NT2/D1 (cell line): ENCODE measurements at regions not wholly inside any gene's neighbourhood (a gene's known extent, or its start where the extent isn't known, plus 50 kb on each side); places are given as distances from the start of the nearest gene placed in this dataset.
"Not testable (repeated sequence)": the region's sequence is repeated elsewhere in the genome, so short reads cannot be mapped to it uniquely, and the experiment has no call there.

Experiments
- DNase-seq: peaks from one replicate; pipeline ENCODE4 v3.0.0-alpha.2; 2011; ENCODE audit warnings: low read depth, low spot score
- H3K27me3 ChIP-seq: 2 replicates; pipeline ENCODE4 v1.6.0; 2011; ENCODE audit warnings: mild to moderate bottlenecking; ENCODE audit not compliant: insufficient read length, insufficient read depth
- H3K36me3 ChIP-seq: 2 replicates; pipeline ENCODE4 v1.6.1; 2011; ENCODE audit warnings: mild to moderate bottlenecking, low read length, mixed read lengths; ENCODE audit not compliant: insufficient read depth, insufficient read length
- H3K4me1 ChIP-seq: 2 replicates; pipeline ENCODE4 v1.5.1; 2011; ENCODE audit not compliant: insufficient read depth, insufficient read length
- H3K4me3 ChIP-seq: 2 replicates; pipeline ENCODE4 v1.5.1; 2011; ENCODE audit warnings: low read depth; ENCODE audit not compliant: insufficient read length
- H3K9ac ChIP-seq: 2 replicates; pipeline ENCODE4 v1.6.0; 2011; ENCODE audit warnings: low read depth; ENCODE audit not compliant: insufficient read length
- H3K9me3 ChIP-seq: 2 replicates; pipeline ENCODE4 v1.5.1; 2011; ENCODE audit warnings: mild to moderate bottlenecking, low read length; ENCODE audit not compliant: insufficient read depth
- SUZ12 ChIP-seq: IDR thresholded peaks from 2 replicates; pipeline ENCODE4 v1.6.1; 2011; ENCODE audit not compliant: insufficient read length, insufficient read depth; ENCODE audit errors: extremely low read depth
- YY1 ChIP-seq: IDR thresholded peaks from 2 replicates; pipeline ENCODE4 v1.6.1; 2011; ENCODE audit not compliant: insufficient read length, insufficient read depth
- ZNF274 ChIP-seq: IDR thresholded peaks from 2 replicates; pipeline ENCODE4 v1.6.1; 2011; ENCODE audit warnings: mild to moderate bottlenecking, low read depth, low read length

DNA sequence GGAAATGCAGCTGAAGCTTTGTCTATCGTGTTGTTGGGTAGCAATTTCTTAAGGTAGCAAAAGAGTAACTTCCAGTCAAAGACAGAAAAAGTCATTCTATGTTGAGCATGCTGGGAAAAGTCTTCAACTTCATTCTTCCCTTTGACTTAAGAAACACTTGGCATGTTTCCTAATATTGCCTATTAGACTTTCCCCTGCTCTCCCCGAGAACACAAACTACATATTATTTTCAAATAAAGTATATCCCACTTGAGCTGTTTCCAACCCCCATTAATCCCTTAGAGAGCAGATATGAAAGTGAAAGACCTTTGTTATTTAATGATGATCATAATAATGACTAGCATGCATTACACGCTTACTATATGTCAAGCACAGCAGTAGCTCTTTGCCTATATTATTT, 136.0 kb upstream of the SPOPL start:
- Histone ChIP-seq H3K4me3 (no peak overlapping the region), H3K4me1 (no peaks in the 10 kb centered on the region), H3K9me3 (no peaks in the 10 kb centered on the region), H3K9ac (no peak overlapping the region), H3K27me3 (no peaks in the 10 kb centered on the region), H3K36me3 (no peaks in the 10 kb centered on the region)
- no peak for DNase-seq
- no peak for TF ChIP-seq SUZ12
- no peak for TF ChIP-seq ZNF274
- TF ChIP-seq YY1: no peak

GRCh38 chr2:138369856-138370255, 131.7 kb upstream of the SPOPL start:
- TF ChIP-seq SUZ12 (no peak), ZNF274 (no peak), YY1 (no peak)
- no peak for DNase-seq

GRCh38 chr2:138373993-138374408, 127.6 kb upstream of the SPOPL start:
- Histone ChIP-seq H3K4me3 (no peak overlapping the region), H3K36me3 (no peaks in the 10 kb centered on the region), H3K9ac (no peak overlapping the region), H3K9me3 (peaks cover 9% of the 10 kb centered on the region; the same call in 1 of the 2 replicates), H3K27me3 (no peaks in the 10 kb centered on the region), H3K4me1 (no peaks in the 10 kb centered on the region)
- TF ChIP-seq YY1: no peak
- no peak for TF ChIP-seq ZNF274
- no peak for TF ChIP-seq SUZ12
- peak; percentile 39 for DNase-seq

More at GRCh38 chr2:138369856-138370255, 131.7 kb upstream of the SPOPL start:
- no peak overlapping the region for H3K9ac ChIP-seq
- H3K4me3 ChIP-seq: no peak overlapping the region
- H3K9me3 ChIP-seq: no peaks in the 10 kb centered on the region
- H3K4me1 ChIP-seq: no peaks in the 10 kb centered on the region
- no peaks in the 10 kb centered on the region for H3K36me3 ChIP-seq
- H3K27me3 ChIP-seq: no peaks in the 10 kb centered on the region

DNA sequence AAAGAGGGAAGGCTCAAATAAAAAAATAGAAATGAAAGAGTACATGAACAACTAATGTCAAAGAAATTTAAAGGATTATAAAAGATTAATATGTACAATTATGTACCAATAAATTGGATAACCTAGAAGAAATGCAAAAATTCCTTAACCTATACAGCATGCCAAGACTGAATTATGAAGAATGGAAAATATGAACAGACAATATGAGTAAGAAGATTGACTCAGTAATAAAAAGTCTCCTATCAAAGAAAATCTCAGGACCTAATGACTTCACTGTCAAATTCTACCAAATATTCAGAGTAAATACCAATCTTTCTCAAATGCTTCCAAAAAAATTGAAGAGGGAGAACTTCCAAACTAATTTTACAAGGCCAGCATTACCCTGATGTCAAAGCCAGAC, 120.2 kb upstream of the SPOPL start:
- TF ChIP-seq YY1: no peak
- TF ChIP-seq SUZ12: no peak
- Histone ChIP-seq H3K36me3 (no peaks in the 10 kb centered on the region), H3K9ac (no peak overlapping the region), H3K4me1 (no peaks in the 10 kb centered on the region), H3K9me3 (peaks cover 9% of the 10 kb centered on the region; the same call in 1 of the 2 replicates), H3K4me3 (no peak overlapping the region), H3K27me3 (no peaks in the 10 kb centered on the region)
- no peak for DNase-seq

- DNase-seq: no peak
- no peaks in the 10 kb centered on the region for H3K27me3 ChIP-seq
- H3K4me3 ChIP-seq: no peak overlapping the region
- no peak for TF ChIP-seq YY1
- TF ChIP-seq SUZ12: no peak
- TF ChIP-seq ZNF274: no peak
- 0 out of 2 replicates have a peak, but pooled peaks cover 1% of the 10 kb centered on the region for H3K9me3 ChIP-seq
- no peaks in the 10 kb centered on the region for H3K4me1 ChIP-seq
- H3K9ac ChIP-seq: no peak overlapping the region
- no peaks in the 10 kb centered on the region for H3K36me3 ChIP-seq
Measured at GRCh38 chr2:138382672-138383071, 118.9 kb upstream of the SPOPL start.

DNA sequence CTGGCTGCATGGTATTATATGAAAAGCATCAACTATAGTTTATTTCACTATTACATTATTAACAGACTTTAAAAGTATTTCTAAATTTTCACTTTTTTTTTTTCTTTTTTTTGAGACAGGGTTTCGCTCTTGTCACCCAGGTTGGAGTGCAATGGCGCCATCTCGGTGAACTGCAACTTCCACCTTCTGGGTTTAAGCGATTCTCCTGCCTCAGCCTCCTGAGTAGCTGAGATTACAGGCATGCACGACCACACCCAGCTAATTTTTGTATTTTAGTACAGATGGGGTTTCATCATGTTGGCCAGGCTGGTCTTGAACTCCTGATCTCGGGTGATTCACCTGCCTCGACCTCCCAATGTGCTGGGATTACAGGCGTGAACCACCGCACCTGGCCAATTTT, 115.4 kb upstream of the SPOPL start:
- H3K36me3 ChIP-seq, H3K4me1 ChIP-seq, H3K9ac ChIP-seq, H3K9me3 ChIP-seq, H3K4me3 ChIP-seq, H3K27me3 ChIP-seq: not testable (repeated sequence)
- peak; percentile 13 for DNase-seq

GRCh38 chr2:138389063-138389462, 112.5 kb upstream of the SPOPL start:
- Histone ChIP-seq H3K9me3 (no peaks in the 10 kb centered on the region), H3K27me3 (no peaks in the 10 kb centered on the region), H3K4me1 (no peaks in the 10 kb centered on the region), H3K9ac (no peak overlapping the region), H3K4me3 (no peak overlapping the region), H3K36me3 (no peaks in the 10 kb centered on the region)
- no peak for DNase-seq
- TF ChIP-seq SUZ12 (no peak), ZNF274 (no peak)

- Histone ChIP-seq H3K27me3 (no peaks in the 10 kb centered on the region), H3K36me3 (no peaks in the 10 kb centered on the region), H3K4me1 (no peaks in the 10 kb centered on the region), H3K9me3 (no peaks in the 10 kb centered on the region), H3K4me3 (no peak overlapping the region), H3K9ac (no peak overlapping the region)
- TF ChIP-seq SUZ12 (no peak), ZNF274 (no peak), YY1 (no peak)
- no peak for DNase-seq
Measured at GRCh38 chr2:138390316-138390945, 111.1 kb upstream of the SPOPL start.
